ENCODE measurements at regions not wholly inside any gene's neighbourhood (a gene's known extent, or its start where the extent isn't known, plus 50 kb on each side); places are given as distances from the start of the nearest gene placed in this dataset.

GRCh38 chr15:26113296-26113695, 250.2 kb upstream of the ATP10A start:
- TF ChIP-seq POLR2AphosphoS5 (IDR thresholded peaks at IDR 0.05; ENCODE audit: low read depth, low read length) (no peak), TAF1 (IDR thresholded peaks at IDR 0.05; ENCODE audit: borderline replicate concordance, insufficient read depth, low read length) (no peak), REST (IDR thresholded peaks at IDR 0.05; ENCODE audit: insufficient read depth in 1 of 2, low read depth in 2 of 2, low read length in 2 of 2) (no peak)
